HG03575 (cell line): ENCODE measurements at regions not wholly inside any gene's neighbourhood (a gene's known extent, or its start where the extent isn't known, plus 50 kb on each side); places are given as distances from the start of the nearest gene placed in this dataset.
"Not testable (repeated sequence)": the region's sequence is repeated elsewhere in the genome, so short reads cannot be mapped to it uniquely, and the experiment has no call there.

Experiments
- ATAC-seq: cut with Tn5 transposase; IDR thresholded peaks from one replicate; pipeline ENCODE4 v1.9.1; 2021; ENCODE audit not compliant: unreplicated experiment, insufficient number of reproducible peaks, low FRiP score; ENCODE audit errors: extremely low read depth

DNA sequence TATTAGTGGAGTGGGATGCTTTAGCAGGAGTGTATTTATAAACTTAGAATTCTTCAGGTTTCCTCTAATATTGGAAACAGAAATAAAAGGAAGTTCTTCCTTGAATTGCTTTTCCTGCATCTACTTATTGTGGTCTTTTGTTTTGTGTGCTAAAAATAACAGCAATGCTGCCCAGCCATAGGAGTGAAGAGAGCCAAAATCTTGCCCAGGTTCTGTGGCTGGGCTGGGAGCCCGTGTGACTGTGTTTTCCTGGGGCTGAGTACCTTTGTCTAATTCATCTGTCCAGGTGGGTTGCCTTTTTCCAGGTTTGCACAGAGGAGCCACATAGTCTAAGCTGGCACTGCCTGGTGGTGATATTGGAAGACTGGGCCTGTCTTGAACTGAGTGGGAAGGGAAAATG, 179.7 kb upstream of the ADAMTSL1 start:
- ATAC-seq = no peak

DNA sequence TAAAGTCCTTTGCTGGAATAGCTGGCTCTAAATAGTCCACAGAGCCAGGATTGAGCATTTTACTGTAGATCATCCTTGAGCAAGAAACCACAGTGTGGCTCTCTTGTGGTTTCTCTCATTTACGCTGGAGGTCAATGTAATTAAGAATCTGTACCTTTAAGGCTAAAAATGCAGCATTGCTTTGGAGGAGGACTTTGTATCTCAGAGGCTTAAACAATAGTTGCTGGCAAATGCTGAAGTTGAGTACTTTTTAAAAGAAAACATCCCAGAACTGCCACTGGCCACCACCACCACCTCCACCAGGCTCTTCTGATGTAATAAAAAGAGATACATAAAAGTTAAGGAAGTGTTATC, 177.3 kb upstream of the ADAMTSL1 start:
- ATAC-seq = no peak

DNA sequence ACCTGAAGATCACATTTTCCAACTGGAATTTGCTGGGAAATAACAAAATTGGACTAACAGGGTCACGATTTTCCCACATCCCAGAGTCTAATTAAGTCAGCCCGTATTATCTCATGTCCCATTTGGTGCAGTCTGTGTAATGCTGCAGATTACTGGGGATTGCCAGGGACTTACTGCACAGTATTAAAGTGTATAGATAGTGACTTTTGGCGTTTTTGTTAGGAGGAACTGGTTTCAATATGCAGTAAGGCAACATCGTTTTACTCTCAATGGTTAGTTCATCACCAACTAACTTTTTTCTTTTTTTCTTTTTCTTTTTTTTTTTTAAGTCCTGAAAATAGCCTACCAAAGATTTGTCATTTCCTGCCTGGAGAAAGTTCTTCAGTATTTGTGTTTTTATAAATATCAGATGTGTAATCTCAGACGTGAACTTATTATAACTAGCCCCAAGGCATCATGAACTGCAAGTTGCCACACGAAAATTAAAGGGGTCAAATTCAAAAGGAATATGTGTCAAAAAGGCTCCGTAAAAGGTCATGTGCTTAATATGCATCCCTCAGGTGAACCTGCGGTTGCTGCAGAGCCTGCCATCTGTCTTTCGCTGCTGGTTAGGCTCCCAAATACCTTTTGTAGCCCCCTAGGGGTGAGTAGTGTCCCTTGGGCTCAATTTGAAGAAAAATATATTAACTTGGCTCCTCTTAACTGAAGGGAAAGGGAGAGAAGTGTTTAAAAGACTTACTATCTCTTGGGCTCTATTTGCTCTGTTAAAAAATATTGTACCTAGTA, 176.7 kb upstream of the ADAMTSL1 start:
- ATAC-seq = no peak

DNA sequence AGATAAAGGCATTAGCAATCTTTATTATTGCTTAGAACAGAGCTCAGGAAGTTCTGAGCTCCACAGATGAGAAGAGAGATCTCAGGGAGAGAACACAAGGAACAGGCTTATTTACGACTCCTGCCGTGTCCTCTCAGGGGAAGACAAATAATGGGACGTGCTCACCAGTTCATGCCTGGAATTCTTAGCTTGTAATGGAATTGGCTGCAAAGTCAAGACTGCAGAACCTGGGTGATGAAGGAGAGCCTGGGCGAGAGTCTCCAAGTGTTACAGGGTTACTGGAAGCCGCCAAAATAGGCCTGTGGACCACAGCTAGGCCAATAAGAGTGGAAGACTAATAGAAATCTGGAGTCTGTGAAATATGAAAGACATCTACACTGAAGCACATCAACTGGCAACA, 174.5 kb upstream of the ADAMTSL1 start:
- no peak for ATAC-seq

DNA sequence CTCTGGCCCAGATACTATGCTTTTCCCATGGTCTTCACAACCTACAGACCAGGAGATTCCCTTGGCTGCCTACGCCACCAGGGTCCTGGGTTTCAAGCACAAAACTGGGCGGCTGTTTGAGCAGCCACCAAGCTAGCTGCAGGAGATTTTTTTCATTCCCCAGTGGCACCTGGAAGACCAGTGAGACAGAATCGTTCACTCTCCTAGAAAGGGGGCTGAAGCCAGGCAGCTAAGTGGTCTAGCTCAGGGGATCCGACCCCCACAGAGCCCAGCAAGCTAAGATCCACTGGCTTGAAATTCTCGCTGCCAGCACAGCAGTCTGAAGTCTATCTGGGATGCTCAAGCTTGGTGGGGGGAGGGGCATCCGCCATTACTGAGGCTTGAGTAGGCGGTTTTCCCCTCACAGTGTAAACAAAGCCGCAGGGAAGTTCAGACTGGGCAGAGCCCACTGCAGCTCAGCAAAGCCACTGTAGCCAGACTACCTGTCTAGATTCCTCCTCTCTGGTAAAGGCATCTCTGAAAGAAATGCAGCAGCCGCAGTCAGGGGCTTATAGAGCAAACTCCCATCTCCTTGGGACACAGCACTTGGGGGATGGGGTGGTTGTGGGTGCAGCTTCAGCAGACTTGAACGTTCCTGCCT, 168.7 kb upstream of the ADAMTSL1 start:
- not testable (repeated sequence) for ATAC-seq

DNA sequence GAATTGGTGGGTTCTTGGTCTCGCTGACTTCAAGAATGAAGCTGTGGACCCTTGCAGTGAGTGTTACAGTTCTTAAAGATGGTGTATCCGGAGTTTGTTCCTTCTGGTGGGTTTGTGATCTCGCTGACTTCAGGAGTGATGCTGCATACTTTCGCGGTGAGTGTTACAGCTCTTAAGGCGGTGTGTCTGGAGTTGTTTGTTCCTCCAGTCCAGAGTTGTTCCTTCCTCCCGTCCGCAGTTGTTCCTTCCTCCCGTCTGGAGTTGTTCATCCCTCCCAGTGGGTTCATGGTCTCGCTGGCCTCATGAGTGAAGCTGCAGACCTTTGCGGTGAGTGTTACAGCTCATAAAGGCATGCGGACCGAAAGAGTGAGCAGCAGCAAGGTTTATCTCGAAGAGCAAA, 159.6 kb upstream of the ADAMTSL1 start:
- no peak for ATAC-seq

DNA sequence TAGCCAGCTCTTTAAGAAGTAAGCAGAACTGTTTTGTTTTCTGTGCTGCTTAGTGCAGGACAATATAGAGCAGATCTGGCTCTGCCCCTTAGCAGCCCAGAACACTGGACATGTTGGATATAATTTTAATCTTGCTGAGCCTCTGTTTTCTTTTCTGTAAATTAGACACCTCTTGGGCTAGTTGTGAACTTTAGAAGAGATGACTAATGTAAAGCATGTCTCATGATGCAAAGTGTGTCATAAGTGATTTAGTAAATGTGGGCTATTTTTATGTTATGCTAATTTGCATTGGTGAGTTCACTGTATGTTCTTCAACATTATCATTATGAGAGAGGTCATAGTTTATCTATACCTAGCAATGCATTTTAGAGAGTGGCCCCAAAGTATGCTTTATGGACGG, 156.1 kb upstream of the ADAMTSL1 start:
- no peak for ATAC-seq

DNA sequence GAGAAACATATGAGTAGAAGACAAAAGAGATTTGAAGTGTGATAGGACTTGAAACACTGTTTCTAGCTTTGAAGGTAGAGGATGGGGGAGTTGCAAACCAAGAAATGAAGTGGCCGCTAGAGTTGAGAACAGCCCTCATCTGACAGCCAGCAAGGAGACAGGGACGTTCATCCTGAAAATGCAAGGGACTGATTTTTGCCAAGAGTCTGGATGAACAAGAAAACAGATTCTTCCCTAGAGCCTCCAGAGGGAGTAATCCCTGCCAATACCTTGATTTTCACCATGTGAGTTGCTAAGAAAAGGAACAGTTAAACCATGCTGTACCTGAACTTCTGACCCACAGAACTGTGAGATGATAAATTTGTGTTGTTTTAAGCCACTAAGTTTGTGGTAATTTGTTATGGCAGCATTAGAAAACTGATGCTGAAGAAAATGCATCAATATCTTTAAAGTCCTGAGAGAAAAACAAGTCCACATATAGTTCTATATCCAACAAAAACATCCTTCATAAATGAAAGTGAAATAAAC, 154.0 kb upstream of the ADAMTSL1 start:
- ATAC-seq = no peak

DNA sequence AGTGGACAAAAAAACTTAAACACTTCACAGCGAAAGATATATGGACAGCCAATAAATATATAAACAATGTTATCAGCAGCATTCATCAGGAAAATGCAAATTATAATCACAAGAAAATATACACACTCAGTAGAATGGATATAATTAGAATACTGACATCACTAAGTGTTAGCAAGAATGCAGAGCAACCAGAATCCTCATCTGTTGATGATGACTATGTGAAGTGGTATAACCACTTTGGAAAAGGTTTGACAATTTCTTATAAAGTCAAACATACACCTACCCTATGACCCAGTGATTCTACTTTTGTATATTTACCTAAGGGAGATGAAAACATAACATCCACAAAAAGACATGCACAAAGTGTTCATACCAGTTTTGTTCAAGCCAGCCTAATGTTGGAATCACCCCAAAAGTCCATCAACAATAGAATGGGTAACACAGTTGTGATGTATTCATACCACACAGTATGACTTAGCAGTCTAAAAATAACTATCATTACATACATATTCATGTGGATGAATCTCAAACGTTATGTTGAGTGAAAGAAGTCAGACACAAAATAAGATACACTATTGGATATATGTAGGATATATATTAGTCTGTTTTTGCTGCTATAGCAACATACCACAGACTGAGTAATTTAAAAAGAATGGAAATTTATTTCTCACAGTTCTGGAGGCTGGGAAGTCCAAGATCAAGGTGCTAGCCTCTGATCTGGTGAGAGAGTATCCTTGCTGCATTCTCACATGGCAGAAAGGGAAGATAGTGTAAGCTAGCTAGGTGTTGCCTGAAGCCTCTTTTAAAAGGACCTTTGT, 148.8 kb upstream of the ADAMTSL1 start:
- ATAC-seq = no peak

DNA sequence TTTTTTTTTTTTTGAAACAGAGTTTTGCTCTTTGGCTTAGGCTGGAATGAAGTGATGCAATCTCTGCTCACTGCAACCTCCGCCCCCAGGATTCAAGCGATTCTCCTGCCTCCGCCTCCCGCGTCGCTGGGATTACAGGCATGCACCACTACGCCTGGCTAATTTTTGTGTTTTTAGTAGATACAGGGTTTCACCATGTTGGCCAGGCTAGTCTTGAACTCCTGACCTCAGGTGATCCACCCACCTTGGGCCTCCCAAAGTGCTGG, 148.3 kb upstream of the ADAMTSL1 start:
- not testable (repeated sequence) for ATAC-seq

DNA sequence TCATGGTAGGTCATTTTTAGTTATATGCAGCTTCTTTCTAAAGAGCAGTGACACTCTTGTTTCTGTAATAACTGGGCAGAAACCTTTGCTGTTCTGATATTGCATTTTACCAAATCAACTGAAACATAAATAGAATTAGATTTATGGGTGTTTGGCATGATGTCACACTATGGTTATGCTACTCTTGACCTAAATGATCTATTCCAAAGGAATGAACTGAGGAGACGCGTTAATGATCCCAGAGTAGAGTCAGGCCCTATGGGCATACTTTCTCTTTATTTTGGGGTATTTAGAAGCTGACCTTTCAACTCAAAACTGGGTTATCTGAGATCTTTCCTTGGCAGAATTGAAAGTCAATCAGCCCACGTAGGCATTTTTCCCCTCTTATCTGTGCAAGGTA, 146.8 kb upstream of the ADAMTSL1 start:
- ATAC-seq = no peak

DNA sequence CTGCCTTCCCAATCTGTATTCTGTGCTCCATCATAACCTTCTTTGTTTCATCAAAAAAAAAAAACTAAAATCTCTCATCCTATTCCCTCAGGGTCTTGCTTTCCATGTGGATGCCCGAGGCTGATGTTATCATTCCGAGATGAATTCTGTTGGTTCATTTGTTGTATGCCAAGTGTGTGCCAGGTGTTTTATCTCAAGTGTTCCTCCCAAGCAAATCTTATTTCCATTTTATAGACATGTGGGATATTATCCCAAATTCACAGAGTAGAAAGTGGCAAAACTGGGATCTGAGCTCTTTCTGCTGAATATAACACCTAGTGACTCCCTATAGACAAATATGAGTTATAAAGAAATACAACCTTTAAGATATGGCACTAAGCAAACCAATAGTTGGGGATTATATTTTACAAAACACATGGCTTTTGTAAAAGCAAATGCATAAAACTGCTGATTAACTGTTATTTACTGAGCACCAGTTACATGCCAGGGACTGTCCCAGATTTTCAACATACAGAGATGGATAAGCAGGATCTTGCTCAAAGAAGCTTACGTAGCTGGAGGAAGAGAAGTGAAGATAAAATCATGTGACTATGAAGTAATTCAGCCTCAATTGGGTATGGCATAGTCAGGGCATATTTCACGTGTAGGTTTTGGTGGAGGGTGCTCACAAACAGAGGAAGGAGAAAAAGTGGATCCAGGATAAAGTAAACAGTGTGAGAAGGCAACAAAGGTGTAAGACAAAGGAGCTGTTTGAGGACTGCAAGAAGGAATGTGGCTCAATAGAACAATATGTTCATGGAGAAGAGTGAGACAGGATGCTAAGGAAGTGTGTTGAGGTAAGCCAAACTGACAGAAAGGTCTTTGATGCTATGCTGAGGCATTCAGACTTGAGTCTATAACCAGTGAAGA, 143.3 kb upstream of the ADAMTSL1 start:
- ATAC-seq = no peak

DNA sequence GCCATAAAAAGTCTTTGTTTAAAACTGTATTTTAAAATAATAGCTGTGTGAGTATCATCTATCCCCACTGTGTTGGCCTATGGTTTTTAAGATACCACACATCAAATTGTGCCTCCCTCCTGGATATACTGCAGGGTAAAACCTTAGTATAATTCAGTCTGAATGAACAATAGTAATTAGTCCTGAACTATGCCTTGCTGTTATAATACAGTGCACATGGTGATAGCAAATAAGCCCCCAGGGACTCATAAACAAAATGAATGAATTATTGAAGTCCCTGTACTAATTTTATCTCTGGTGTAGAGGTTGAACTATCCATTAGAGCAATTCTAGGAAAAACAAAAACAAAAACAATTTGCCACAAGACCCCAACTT, 142.7 kb upstream of the ADAMTSL1 start:
- ATAC-seq = no peak

DNA sequence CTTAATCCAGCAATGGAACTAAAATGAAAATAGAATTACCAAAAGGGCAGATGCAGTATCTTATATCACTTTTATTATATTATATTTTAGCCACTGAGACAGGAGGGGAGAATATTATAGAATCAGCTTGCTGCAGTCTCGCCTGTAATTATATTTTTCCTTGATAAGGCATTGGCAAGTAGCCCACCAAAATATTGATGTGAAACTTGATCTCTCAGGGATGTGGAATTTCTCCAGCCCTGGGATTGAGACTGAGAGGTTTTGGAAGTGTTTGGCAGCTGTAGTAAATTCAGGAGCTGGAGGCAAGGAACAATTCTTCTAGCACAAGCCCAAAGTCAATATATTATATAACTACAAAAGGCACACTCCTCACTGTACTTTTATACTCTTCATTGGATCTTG, 142.1 kb upstream of the ADAMTSL1 start:
- ATAC-seq = no peak

DNA sequence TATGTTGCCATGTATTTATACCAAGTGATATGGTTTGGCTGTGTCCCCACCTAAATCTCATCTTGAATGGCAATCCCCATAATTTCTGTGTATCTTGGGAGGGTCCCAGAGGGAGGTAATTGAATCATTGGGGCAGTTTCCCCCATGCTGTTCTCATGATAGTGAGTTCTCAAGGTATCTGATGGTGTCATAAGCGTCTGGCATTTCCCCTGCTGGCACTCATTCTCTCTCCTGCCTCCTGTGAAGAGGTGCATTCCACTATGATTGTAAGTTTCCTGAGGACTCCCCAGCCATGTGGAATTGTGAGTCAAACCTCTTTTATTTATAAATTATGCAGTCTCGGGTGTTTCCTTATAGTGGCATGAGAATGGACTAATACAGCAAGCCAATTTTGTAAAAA, 140.8 kb upstream of the ADAMTSL1 start:
- no peak for ATAC-seq

DNA sequence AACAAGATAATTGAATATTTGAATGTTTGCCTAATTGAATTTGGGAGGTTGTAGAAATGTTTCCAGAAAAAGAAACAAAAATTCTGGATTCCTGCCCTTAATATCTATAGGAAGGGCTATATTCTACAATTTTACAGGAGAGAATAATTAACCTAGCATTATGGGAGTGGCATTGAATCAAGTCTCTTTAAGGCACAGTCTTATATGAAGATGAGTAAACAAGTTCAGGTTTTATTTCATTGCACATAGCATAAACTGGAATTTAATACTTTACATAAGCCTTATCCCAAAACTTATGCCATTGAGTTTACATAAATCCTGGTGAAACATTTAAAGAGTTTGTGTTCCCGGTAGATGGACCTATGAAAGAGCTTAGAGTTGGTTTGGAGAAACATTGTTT, 138.1 kb upstream of the ADAMTSL1 start:
- no peak for ATAC-seq

DNA sequence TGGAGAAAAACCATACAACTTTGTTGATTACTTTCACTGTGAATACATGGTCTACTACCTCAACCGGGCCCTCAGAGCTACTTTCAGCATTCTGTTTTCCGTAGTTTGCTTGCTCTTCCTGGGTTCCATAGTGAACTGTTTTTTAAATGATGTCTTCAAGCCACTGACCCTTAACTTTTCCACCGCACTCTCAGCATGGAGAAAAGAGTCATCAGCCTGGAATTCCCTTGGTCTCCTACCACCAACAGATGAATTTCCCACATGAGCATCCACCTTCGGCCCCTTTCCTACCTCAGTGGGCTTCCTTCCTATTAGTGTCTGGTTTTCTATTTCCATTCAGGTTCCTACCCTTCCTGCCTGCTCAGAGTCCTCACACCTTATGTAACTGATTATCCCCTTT, 135.9 kb upstream of the ADAMTSL1 start:
- no peak for ATAC-seq

DNA sequence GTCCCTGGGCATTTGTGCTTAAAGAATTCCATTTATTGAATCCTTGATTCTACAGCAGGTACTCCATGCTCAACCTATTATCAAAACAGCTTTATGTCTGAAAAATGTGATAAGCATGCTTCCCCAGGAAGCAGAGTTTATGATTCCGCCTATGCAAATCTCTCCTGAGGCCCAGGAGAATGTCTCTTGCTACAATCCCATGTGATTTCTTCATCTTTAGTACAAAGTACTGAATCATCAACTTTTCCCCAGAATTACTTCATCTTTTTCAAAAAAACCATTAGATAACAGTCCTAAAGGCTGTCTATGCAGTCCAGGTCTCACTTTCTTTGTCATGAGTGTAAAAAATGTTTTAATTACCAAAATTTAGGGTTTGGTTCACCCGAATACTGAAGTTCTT, 130.2 kb upstream of the ADAMTSL1 start:
- ATAC-seq = no peak

DNA sequence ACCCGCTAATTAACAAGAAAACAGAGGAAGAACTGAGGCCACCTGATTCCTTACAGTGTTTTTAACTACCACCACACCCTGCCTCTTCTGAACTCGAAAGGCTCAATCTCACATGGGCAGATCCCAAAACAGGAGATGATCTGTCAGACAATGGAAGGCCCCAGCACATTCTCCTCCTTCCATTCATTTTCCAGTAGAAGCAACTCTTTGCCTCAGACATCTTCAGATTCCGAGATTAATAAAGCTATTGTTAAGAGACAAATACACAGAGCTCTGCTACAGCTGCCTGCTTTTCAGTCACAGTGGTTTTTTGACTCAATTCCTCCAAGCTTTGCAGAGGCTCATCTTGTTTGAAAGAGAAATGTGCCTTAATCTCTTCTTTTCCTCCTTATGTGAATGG, 127.2 kb upstream of the ADAMTSL1 start:
- no peak for ATAC-seq
